HFF-Myc (cell line): ENCODE measurements at regions not wholly inside any gene's neighbourhood (a gene's known extent, or its start where the extent isn't known, plus 50 kb on each side); places are given as distances from the start of the nearest gene placed in this dataset.

Source experiments
- DNase-seq: peaks from one replicate; pipeline ENCODE4 v3.0.0-alpha.2; 2011; ENCODE audit warnings: low read depth; ENCODE audit errors: extremely low read depth
- H3K4me3 ChIP-seq: replicated peaks from 2 replicates; pipeline ENCODE4 v1.5.1; 2011; ENCODE audit warnings: low read depth, mild to moderate bottlenecking, control low read depth, low read length
- TF ChIP-seq, protein P1 (sequence below): IDR thresholded peaks from 2 replicates; pipeline ENCODE4 v1.5.1; 2012; ENCODE audit warnings: mild to moderate bottlenecking, low read depth, low read length, control low read depth; ENCODE audit errors: missing control alignments

DNA sequence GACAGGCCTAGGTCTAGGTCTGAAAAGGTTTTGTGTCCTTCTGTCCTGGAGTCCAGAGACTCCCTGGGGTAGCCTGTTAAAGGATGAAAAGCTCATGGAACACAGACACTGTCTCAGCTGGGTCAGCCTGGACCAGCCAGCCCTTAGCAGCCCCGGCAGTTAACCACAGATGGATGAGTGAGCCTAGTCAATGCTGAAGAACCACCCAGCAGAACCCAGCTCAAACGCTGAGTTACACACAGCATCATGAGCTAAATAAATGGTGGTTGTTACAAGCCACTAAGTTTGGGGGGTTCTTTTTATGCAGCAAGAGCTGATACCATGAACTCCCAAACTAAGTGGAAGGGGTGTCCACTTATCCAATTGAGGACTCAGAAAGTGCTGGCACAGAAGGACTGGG is 472.8 kb upstream of the PROK2 start:
- TF ChIP-seq, protein P1, sequence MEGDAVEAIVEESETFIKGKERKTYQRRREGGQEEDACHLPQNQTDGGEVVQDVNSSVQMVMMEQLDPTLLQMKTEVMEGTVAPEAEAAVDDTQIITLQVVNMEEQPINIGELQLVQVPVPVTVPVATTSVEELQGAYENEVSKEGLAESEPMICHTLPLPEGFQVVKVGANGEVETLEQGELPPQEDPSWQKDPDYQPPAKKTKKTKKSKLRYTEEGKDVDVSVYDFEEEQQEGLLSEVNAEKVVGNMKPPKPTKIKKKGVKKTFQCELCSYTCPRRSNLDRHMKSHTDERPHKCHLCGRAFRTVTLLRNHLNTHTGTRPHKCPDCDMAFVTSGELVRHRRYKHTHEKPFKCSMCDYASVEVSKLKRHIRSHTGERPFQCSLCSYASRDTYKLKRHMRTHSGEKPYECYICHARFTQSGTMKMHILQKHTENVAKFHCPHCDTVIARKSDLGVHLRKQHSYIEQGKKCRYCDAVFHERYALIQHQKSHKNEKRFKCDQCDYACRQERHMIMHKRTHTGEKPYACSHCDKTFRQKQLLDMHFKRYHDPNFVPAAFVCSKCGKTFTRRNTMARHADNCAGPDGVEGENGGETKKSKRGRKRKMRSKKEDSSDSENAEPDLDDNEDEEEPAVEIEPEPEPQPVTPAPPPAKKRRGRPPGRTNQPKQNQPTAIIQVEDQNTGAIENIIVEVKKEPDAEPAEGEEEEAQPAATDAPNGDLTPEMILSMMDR = no peak
- H3K4me3 ChIP-seq = no peak overlapping the region
- no peak for DNase-seq

DNA sequence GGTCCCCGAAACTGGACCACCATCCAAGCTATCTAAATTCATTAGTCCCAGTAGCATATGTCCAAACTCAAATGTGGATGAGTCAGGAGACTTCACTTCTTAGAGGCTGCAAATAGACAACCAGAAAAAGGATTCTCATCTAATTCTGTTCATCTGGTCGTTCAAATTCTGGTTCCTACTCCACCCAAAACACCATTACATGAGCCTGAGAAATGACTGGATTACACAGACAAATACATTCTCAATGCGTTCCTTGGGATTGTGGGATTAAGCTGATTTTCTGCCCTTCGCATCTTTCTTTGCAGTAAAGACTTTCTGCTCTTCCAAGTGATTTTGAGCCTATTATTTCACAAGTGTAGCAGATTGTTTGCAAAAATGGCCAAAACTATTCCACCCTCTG is 472.3 kb upstream of the PROK2 start:
- no peak for DNase-seq
- H3K4me3 ChIP-seq = no peak overlapping the region
- TF ChIP-seq, protein P1 = no peak

DNA sequence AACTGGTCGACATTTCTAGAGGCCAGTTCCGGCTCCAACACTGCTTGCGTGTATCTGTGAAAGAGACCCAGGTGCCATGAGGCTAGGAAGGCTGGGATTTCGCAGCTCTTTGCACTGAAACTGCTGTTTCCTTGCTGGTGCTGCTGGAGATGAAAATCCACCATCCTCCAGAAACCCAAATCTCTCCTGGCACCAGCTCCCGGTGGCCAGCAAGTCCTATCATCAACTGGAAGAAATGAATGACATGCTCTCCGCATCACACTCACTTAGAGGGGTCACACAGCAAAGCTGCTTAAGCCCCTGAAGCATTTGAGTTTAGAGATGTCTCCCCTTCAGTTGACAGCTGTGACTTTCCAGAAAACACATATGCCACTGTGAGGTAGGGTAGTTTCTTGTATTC is 471.8 kb upstream of the PROK2 start:
- TF ChIP-seq, protein P1 = no peak
- no peak overlapping the region for H3K4me3 ChIP-seq
- DNase-seq = no peak

DNA sequence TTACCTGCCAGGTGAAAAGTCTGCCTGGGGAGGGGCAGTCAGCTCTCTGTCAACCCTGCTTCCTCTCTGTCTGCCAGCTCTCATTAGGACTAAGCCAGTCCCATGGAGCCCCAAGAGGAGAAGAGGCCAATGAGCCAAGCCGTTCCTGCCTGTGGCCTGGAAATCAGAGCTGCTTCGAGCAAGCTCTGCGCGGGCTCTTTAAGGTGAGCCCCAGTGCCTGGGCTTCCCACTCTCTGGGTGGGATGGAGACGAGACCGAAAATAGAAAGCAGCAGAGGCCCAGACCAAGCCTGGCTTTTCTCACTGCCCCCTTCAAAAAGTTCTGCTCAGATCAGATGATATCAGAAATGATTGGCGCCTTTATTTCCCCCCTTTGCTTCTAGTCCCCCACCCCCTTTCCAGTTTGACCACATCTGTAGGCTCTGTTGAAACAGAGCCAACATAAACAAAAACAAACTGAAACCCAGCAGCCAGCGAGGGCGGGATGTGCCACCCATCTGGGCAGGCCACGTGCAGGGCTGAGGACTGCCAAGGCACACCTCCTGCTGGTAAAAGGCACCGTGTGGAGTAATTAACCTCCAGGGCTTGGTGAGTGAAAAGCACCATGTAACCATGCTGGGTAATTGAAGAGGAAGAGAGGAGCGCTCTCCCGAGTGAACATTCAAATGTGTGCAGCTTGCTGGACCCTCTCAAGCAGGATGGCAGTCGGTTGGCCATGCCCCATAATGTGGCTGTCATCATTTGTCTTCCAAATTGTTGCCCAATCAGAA is 471.0 kb upstream of the PROK2 start:
- no peak for DNase-seq
- TF ChIP-seq, protein P1 = no peak
- H3K4me3 ChIP-seq = no peak overlapping the region

DNA sequence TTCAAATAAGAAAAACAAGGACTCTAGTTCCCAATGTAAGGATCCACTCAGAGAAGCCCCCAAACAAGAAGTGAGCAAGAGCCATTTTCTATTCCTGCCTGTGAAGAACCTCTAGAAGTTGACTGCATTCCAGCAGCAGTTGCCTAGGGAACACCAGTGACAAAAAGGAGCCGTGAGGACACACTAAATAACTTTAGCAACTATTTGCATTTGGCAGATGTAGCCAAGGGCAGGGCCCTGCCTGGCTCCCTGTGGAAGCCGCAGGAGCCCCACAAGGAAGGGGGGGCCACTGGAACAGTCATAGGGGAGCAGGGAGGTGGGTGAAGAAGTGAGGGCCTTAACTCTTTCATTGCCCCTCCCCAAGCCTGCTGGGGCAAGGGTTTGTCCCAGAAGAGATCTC is 470.2 kb upstream of the PROK2 start:
- TF ChIP-seq, protein P1 = no peak
- no peak overlapping the region for H3K4me3 ChIP-seq
- no peak for DNase-seq

DNA sequence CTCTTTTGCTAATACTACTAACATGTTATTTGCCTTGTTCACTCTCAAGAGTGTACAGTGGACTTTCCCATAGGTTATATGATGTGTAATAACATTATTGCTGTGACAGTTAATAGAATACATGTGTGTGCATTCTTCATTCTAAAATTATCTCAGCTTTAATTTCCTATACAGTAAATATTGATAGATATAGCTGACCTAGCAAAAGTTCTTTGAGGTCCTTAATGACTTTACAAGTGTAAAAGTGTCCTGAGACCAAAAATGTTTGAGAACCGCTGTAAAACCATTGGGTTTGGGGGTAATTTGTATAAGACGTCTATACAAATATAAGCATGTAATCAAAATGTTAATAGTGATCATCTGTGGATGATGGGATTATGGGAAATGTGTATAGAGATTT is 469.5 kb upstream of the PROK2 start:
- DNase-seq = no peak
- TF ChIP-seq, protein P1 = no peak
- H3K4me3 ChIP-seq = no peak overlapping the region

DNA sequence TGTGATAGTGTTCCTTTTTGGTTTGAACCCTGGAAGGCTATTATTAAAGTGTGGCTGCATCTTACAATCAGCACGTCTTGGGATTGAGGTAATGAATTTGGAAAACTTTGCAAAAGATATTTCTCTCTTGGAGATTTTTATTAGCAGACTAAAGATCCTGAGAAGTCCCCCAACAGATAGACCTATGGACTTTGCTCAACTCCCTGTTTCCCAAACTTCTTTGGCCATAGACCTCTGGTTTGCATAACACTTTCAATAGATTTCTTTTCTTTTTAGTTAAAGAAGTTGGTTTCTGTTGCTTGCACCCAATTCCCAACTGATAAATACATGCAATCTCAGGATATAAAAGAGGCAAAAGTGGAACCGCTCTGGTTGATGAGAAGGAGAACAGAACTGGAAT is 465.8 kb upstream of the PROK2 start:
- H3K4me3 ChIP-seq = no peak overlapping the region
- no peak for DNase-seq
- TF ChIP-seq, protein P1 = no peak
